Keratinocyte (primary cell): ENCODE measurements at regions not wholly inside any gene's neighbourhood (a gene's known extent, or its start where the extent isn't known, plus 50 kb on each side); places are given as distances from the start of the nearest gene placed in this dataset.

Experiments
- CTCF ChIP-seq, 3 experiments: IDR thresholded peaks in 1 of 3; conservative IDR thresholded peaks in 1 of 3; optimal IDR thresholded peaks in 1 of 3; 2 replicates in 2 of 3; 3 replicates in 1 of 3; pipeline versions ENCODE3 to v1.5.1; 2011; ENCODE audit warnings: low read length in 3 of 3, mild to moderate bottlenecking in 3 of 3, moderate library complexity in 2 of 3, control low read depth in 1 of 3, inconsistent platforms in 1 of 3; ENCODE audit not compliant: insufficient read depth in 2 of 3; ENCODE audit errors: extremely low read depth in 1 of 3
- EZH2 ChIP-seq: IDR thresholded peaks from one replicate; pipeline ENCODE4 v1.6.1; 2012; ENCODE audit warnings: inconsistent platforms, mild to moderate bottlenecking, low read length, moderate library complexity

- TF ChIP-seq CTCF (optimal IDR thresholded peaks at IDR 0.05 in 1 of 3, IDR thresholded peaks at IDR 0.05 in 1 of 3, conservative IDR thresholded peaks at IDR 0.05 in 1 of 3; ENCODE audit: extremely low read depth in 1 of 3, insufficient read depth in 2 of 3, low read length in 3 of 3) (no peak), EZH2 (no peak)
Observed at GRCh38 chr7:4470246-4470645, 211.8 kb upstream of the FOXK1 start.
